PC-9 (cell line): ENCODE measurements at regions not wholly inside any gene's neighbourhood (a gene's known extent, or its start where the extent isn't known, plus 50 kb on each side); places are given as distances from the start of the nearest gene placed in this dataset.

Experiments
- BruUV-seq: library from RNA; stranded (reverse); fragments of 400-500 nt; replicated peaks from 2 replicates; lab custom pipeline; 2021; lab: Mats Ljungman, UMichigan
- CTCF ChIA-PET: fragments of 300-600 bp; sonication (Branson Sonifier 250); formaldehyde crosslinking; loops from one replicate; lab custom pipeline; 2022; ENCODE audit warnings: antibody characterized with exemption; lab: Charles Lee
- POLR2A ChIA-PET: fragments of 300-600 bp; sonication (Branson Sonifier 250); formaldehyde crosslinking; loops from one replicate; lab custom pipeline; 2022; ENCODE audit warnings: antibody characterized with exemption; ENCODE audit not compliant: unreplicated experiment; lab: Charles Lee
- DNase-seq, 2 experiments: peaks; one replicate each; pipeline versions ENCODE4 v3.0.0 to v3.0.0-alpha.2; 2015 to 2022; ENCODE audit warnings: mixed read lengths in 1 of 2
- H2AFZ ChIP-seq: fragments of 200-600 bp; sonication (generic); 2 replicates; pipeline ENCODE4 v1.8.1; 2017; ENCODE audit warnings: antibody characterized with exemption
- H3F3A ChIP-seq: fragments of 200-600 bp; sonication (generic); 2 replicates; pipeline ENCODE4 v1.8.1; 2017; ENCODE audit warnings: antibody characterized with exemption, mild to moderate bottlenecking, low read depth; ENCODE audit not compliant: insufficient read depth
- H3K27ac ChIP-seq: fragments of 200-600 bp; sonication (generic); 2 replicates; pipeline ENCODE4 v1.6.1; 2016; ENCODE audit warnings: mixed run types
- H3K27me3 ChIP-seq: fragments of 200-600 bp; sonication (generic); 2 replicates; pipeline ENCODE4 v1.6.1; 2016; ENCODE audit warnings: low read depth, mixed run types; ENCODE audit not compliant: insufficient read depth
- H3K36me3 ChIP-seq: fragments of 200-600 bp; sonication (generic); 2 replicates; pipeline ENCODE4 v1.6.1; 2016; ENCODE audit warnings: low read depth, mixed run types
- H3K4me1 ChIP-seq: fragments of 200-600 bp; sonication (generic); replicated peaks from 2 replicates; pipeline ENCODE4 v1.6.1; 2016; ENCODE audit warnings: mixed run types; ENCODE audit not compliant: insufficient read depth
- H3K4me2 ChIP-seq: fragments of 200-600 bp; sonication (generic); 2 replicates; pipeline ENCODE4 v1.6.1; 2017; ENCODE audit warnings: mixed run types
- H3K4me3 ChIP-seq: fragments of 200-600 bp; sonication (generic); 2 replicates; pipeline ENCODE4 v1.6.1; 2016; ENCODE audit warnings: mixed run types
- H3K79me2 ChIP-seq: fragments of 200-600 bp; sonication (generic); 2 replicates; pipeline ENCODE4 v1.6.1; 2017; ENCODE audit warnings: low read depth, mixed run types
- H3K9me2 ChIP-seq: fragments of 200-600 bp; sonication (generic); 2 replicates; pipeline ENCODE4 v1.8.1; 2017; ENCODE audit warnings: mild to moderate bottlenecking; ENCODE audit not compliant: insufficient read depth
- H3K9me3 ChIP-seq: fragments of 200-600 bp; sonication (generic); 2 replicates; pipeline ENCODE4 v1.8.1; 2016; ENCODE audit warnings: low read depth; ENCODE audit not compliant: insufficient read depth
- H4K20me1 ChIP-seq: fragments of 200-600 bp; sonication (generic); 2 replicates; pipeline ENCODE4 v1.8.1; 2017; ENCODE audit not compliant: insufficient read depth
- CTCF ChIP-seq: fragments of 200-600 bp; sonication (generic); conservative IDR thresholded peaks from 2 replicates; pipeline ENCODE4 v1.6.1; 2017; ENCODE audit warnings: mixed run types, antibody characterized with exemption, mild to moderate bottlenecking, moderate library complexity
- EZH2 ChIP-seq: fragments of 200-600 bp; sonication (generic); IDR thresholded peaks from 2 replicates; pipeline ENCODE4 v1.8.0; 2017; ENCODE audit warnings: antibody characterized with exemption, low read depth
- intact Hi-C: fragments of 100-400 bp; cut with micrococcal nuclease; formaldehyde crosslinking; loops from one replicate; pipeline ENCODE4 v1.10.0; 2022; ENCODE audit not compliant: unreplicated experiment

GRCh38 chr6:168179702-168180382, 100.8 kb upstream of the FRMD1 start:
- H2AFZ ChIP-seq = no peak overlapping the region
- H3F3A ChIP-seq = no peaks in the 10 kb centered on the region
- intact Hi-C loops = no loop called here
- H3K9me2 ChIP-seq = no peaks in the 10 kb centered on the region
- H3K9me3 ChIP-seq = no peaks in the 10 kb centered on the region
- TF ChIP-seq CTCF (no peak), EZH2 (no peak)
- no peak overlapping the region for H3K27ac ChIP-seq
- H3K79me2 ChIP-seq = no peaks in the 10 kb centered on the region
- H3K4me2 ChIP-seq = no peak overlapping the region
- CTCF ChIA-PET = no interaction called here
- H4K20me1 ChIP-seq = 0 out of 2 replicates have a peak, but pooled peaks cover 2% of the 10 kb centered on the region
- no peak overlapping the region for H3K4me3 ChIP-seq
- H3K4me1 ChIP-seq = no peaks in the 10 kb centered on the region
- BruUV-seq = no TSS peak
- POLR2A ChIA-PET = no interaction called here
- peaks cover 99% of the 10 kb centered on the region for H3K27me3 ChIP-seq
- H3K36me3 ChIP-seq = no peaks in the 10 kb centered on the region
- DNase-seq = no peak

GRCh38 chr6:168179133-168179532, 100.1 kb upstream of the FRMD1 start:
- BruUV-seq = no TSS peak
- TF ChIP-seq CTCF = no peak
- TF ChIP-seq EZH2 = no peak
- H3K9me2 ChIP-seq = no peaks in the 10 kb centered on the region
- H4K20me1 ChIP-seq = 0 out of 2 replicates have a peak, but pooled peaks cover 5% of the 10 kb centered on the region
- no peaks in the 10 kb centered on the region for H3K4me1 ChIP-seq
- no peaks in the 10 kb centered on the region for H3K79me2 ChIP-seq
- H3K27me3 ChIP-seq = peaks cover 95% of the 10 kb centered on the region
- no peak for DNase-seq
- H3K4me3 ChIP-seq = no peak overlapping the region
- no peak overlapping the region for H2AFZ ChIP-seq
- H3K36me3 ChIP-seq = no peaks in the 10 kb centered on the region
- H3K9me3 ChIP-seq = no peaks in the 10 kb centered on the region
- H3K27ac ChIP-seq = no peak overlapping the region
- intact Hi-C loops = no loop called here
- CTCF ChIA-PET = no interaction called here
- H3K4me2 ChIP-seq = no peak overlapping the region
- H3F3A ChIP-seq = no peaks in the 10 kb centered on the region
- POLR2A ChIA-PET = no interaction called here

- no peaks in the 10 kb centered on the region for H3K79me2 ChIP-seq
- no TSS peak for BruUV-seq
- H2AFZ ChIP-seq = no peak overlapping the region
- no peaks in the 10 kb centered on the region for H3F3A ChIP-seq
- ChIA-PET POLR2A (no interaction called here), CTCF (no interaction called here)
- peaks cover 89% of the 10 kb centered on the region for H3K27me3 ChIP-seq
- H3K4me2 ChIP-seq = no peak overlapping the region
- no peak for DNase-seq
- no peak overlapping the region for H3K4me3 ChIP-seq
- intact Hi-C loops = no loop called here
- H3K9me3 ChIP-seq = no peaks in the 10 kb centered on the region
- H3K4me1 ChIP-seq = no peaks in the 10 kb centered on the region
- 0 out of 2 replicates have a peak, but pooled peaks cover 6% of the 10 kb centered on the region for H3K9me2 ChIP-seq
- 0 out of 2 replicates have a peak, but pooled peaks cover 5% of the 10 kb centered on the region for H4K20me1 ChIP-seq
- H3K36me3 ChIP-seq = no peaks in the 10 kb centered on the region
- TF ChIP-seq CTCF (no peak), EZH2 (no peak)
- H3K27ac ChIP-seq = no peak overlapping the region
Observed at GRCh38 chr6:168177103-168177891, 98.3 kb upstream of the FRMD1 start.
